T-helper 1 cell treated with Interleukin-12 subunit alpha and Interleukin-12 subunit beta and Interleukin-4 antibody, amounts not matched to agents 30 ng/mL and 1 ng/mL, for 36 hours (primary cell): ENCODE measurements at regions not wholly inside any gene's neighbourhood (a gene's known extent, or its start where the extent isn't known, plus 50 kb on each side); places are given as distances from the start of the nearest gene placed in this dataset.
"Not testable (repeated sequence)": the region's sequence is repeated elsewhere in the genome, so short reads cannot be mapped to it uniquely, and the experiment has no call there.

Source experiments
- intact Hi-C: fragments of 100-400 bp; cut with micrococcal nuclease; formaldehyde crosslinking; loops from one replicate; pipeline ENCODE4 v1.15.1; 2024

DNA sequence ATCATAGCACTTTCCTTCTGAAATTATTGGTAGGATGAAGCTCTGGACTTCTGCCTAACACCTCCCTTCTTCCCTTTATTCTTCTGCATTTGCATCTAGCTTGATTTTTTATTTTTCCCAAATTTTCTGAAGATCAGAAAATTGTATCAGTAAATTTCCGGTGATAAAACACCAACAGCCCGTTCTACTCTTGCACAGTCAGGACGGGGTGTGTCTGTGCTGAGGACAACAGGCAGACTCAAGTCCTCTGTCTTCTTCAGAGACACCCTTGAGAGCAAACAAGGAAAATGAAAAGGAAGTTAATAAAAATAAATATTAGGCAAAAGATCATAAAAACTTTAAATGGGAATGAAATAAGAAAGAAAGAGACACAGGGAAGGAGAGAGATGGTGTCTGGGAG is 120.7 kb downstream of the ARL4C start:
- intact Hi-C loops, result no loop called here

DNA sequence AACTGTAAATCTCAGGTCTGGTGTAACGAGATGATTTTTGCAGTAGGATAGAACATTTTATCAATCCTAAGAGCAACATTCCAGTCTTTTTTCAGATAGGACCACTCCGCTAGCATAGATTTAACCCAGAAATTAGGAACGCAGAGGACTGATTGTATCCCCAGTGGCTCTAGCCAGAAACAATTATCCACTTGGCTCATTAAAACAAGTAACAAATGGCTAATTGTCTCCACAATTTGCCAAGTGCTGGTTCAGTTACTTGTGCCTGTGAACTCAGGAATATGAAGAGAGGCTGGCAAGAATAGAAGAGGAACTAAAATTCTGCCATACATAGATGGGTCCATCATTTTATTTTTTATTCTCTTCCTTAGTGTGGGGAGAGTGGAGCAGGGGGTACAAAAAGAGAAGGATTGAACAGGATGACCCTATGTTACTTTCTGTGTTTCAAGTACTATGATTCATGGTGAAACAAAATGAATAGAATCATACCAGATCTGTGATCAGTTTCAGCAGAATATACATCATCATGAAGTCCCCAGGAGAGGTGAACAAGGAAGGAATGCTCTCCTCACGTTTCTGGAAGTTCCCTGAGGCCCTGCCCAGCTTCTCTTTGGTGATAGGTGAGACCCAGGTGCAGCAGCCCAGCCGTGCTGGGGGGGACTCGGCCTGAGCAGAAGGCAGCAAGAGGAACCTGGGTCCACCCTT is 121.6 kb downstream of the ARL4C start:
- intact Hi-C loops, result loop anchor here (2.0 kb wide), 1 partner anchor 31 kb away; no protein-coding TSS in a partner anchor

- intact Hi-C loops, result loop anchor here (2.0 to 5.0 kb wide), 2 partner anchors 32 to 237 kb away; no protein-coding TSS in a partner anchor
These were observed 122.1 kb downstream of the ARL4C start for GRCh38 chr2:234374736-234375135.

GRCh38 chr2:234374150-234374508 is 122.8 kb downstream of the ARL4C start:
- intact Hi-C loops, result loop anchor here (2.0 to 5.0 kb wide), 2 partner anchors 33 to 237 kb away; no protein-coding TSS in a partner anchor

- intact Hi-C loops, result loop anchor here (1.0 to 5.0 kb wide), 3 partner anchors 33 to 236 kb away; no protein-coding TSS in a partner anchor
These were observed 123.3 kb downstream of the ARL4C start for GRCh38 chr2:234373481-234374149.

DNA sequence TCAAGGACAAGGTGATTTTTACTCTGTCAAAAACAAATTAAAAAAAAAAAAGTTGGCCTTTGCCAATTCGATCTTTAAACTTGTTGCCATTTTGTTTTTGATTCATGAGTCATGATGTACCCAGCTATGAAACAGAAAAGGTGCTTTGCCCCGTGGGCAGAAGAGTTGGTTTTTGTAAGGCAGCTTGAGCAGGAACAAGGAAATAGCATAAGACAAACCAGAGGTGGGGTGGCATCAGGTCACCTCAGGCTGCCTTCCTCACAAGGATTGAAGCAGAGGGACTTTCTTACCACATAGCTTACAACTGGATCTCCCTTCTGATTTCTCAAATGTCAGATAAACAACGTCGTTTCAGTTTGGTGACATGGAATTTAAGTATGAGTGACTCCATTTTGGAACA is 123.8 kb downstream of the ARL4C start:
- intact Hi-C loops, result loop anchor here (1.0 to 5.0 kb wide), 2 partner anchors 53 to 236 kb away; no protein-coding TSS in a partner anchor

- intact Hi-C loops, result loop anchor here (5.0 kb wide), 1 partner anchor 235 kb away; no protein-coding TSS in a partner anchor
These were observed 124.4 kb downstream of the ARL4C start for GRCh38 chr2:234372506-234372905.

- intact Hi-C loops, result loop anchor here (1.0 to 2.0 kb wide), 7 partner anchors 20 to 122 kb away; no protein-coding TSS in a partner anchor
These were observed 128.0 kb downstream of the ARL4C start for GRCh38 chr2:234368861-234369261.

DNA sequence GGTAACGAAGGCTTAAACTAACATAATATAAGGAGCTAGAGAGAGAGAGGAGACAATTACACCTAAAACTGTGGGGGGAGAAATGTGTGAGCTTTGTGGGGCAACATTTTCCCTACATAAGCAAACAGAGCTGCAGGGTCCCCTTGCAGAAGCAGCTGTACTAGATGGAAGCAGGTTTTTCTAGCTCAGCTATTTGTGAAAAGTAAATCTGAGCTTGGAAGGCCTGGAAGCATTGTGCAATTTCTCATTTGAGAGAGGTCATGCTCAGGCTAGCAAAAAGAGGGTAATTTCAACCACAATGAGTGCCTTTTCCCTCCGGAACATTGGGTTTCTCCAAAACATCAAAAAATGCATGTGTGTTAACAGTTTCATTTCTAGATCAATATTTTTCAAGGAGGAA is 130.0 kb downstream of the ARL4C start:
- intact Hi-C loops, result no loop called here

DNA sequence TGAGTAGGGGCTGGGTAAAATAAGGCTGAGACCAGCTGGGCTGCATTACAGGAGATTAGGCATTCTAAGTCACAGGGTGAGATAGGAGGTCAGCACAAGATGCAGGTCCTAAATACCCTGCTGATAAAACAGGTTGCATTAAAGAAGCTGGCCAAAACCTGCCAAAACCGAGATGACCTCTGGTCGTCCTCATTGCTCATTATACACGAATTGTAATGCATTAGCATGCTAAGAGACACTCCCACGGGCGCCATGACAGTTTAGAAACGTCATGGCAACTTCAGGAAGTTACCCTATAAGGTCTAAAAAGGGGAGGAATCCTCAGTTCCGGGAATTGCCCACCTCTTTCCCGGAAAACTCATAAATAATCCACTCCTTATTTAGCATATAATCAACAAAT is 132.2 kb downstream of the ARL4C start:
- intact Hi-C loops, result no loop called here

GRCh38 chr2:234363647-234364294 is 133.1 kb downstream of the ARL4C start:
- intact Hi-C loops, result no loop called here

GRCh38 chr2:234363011-234363487 is 133.8 kb downstream of the ARL4C start:
- intact Hi-C loops, result no loop called here

DNA sequence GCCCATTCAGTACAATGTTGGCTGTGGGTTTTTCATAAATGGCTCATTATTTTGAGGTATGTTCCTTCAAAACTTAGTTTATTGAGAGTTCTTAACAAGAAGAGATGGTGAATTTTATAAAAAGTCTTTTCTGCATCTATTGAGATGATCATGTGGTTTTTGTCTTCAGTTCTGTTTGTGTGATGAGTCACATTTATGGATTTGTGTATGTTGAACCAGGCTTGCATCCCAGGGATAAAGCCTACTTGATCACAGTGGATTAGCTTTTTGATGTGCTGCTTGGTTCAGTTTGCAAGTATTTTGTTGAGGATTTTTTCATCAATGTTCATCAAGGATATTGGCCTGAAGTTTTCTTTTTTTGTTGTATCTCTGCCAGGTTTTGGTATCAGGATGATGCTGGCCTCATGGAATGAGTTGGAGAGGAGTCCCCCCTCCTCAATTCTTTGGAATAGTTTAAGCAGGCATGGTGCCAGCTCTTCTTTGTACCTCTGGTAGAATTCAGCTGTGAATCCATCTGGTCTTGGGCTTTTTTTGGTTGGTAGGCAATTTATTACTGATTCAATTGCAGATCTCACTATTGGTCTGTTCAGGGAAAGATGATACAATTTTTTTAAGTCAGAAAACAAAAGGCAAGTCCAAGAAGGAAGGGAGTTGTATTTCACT is 136.4 kb downstream of the ARL4C start:
- intact Hi-C loops, result not testable (repeated sequence)

GRCh38 chr2:234357666-234358065 is 139.2 kb downstream of the ARL4C start:
- intact Hi-C loops, result no loop called here

GRCh38 chr2:234355808-234356365 is 141.0 kb downstream of the ARL4C start:
- intact Hi-C loops, result no loop called here

DNA sequence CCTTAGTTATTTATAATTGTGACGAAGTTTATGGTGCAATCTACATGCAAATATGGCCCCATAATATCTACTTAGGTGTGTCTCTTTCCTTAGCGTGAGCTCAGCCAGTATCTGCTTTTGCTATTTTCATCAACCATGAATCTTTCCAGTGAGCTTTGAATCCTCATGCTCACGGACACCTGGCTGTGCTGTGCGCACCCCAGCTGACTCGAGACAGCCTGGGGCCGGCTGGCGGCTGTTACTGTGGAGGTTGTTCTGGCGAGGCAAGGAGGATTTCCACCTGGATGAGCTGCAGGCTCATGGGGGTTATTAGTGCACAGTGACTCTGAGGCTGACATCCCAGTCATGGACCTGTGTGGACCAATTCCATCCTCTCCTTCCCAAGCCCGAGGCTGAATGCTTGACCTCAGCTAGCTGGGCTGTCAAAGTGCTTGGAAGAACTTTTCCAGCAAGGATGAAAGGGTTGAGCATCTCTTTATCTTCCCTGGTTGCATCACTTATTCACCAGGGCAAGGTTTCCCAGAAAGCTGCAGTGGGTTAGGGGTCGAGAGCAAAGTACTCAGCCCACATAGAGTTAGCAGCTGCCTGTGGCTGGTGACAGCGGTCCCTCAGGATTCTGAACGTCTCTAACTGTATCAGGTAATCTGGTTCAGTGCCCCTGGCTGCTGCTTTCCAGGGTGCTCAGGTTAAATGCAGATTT is 141.7 kb downstream of the ARL4C start:
- intact Hi-C loops, result no loop called here

DNA sequence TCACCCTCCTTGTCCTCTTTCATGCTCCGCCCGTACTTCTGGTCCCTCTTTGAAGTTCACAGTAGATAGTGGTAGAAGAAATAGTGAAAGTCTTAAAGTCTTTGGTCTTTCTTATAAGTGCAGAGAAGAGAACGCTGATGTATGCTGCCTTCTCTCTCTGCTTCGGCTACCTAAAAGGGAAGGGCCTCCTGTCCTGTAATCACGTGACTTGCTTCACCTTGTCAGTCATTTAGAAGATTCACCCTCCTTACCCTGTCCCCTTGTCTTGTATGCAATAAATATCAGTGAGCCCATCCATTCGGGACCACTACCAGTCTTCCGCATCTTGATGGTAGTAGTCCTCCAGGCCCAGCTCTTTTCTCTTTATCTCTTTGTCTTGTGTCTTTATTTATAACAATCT is 144.6 kb downstream of the ARL4C start:
- intact Hi-C loops, result no loop called here

DNA sequence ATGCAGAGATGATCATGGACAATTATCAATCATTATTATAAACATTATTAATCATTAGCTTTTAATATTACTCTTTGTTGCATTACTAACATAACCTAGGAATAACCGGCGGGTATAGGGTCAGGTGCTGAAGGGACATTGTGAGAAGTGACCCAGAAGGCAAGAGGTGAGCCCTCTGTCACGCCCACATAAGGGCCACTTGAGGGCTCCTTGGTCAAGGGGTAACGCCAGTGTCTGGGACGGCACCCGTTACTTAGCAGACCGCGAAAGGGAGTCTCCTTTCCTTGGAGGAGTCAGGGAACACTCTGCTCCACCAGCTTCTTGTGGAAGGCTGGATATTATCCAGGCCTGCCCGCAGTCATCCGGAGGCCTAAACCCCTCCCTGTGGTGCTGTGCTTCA is 145.0 kb downstream of the ARL4C start:
- intact Hi-C loops, result not testable (repeated sequence)

GRCh38 chr2:234348081-234348480 is 148.8 kb downstream of the ARL4C start:
- intact Hi-C loops, result loop anchor here (2.0 kb wide), 1 partner anchor 21 kb away; no protein-coding TSS in a partner anchor

GRCh38 chr2:234345921-234346320 is 151.0 kb downstream of the ARL4C start:
- intact Hi-C loops, result no loop called here
